Superior temporal gyrus (tissue), 1 donor: ENCODE measurements at regions not wholly inside any gene's neighbourhood (a gene's known extent, or its start where the extent isn't known, plus 50 kb on each side); places are given as distances from the start of the nearest gene placed in this dataset.
A peak's percentile ranks its signal among the peaks of the same experiment; 100 is the strongest.
"Not testable (repeated sequence)": the region's sequence is repeated elsewhere in the genome, so short reads cannot be mapped to it uniquely, and the experiment has no call there.

ENCODE experiments used
- DNase-seq: peaks from one replicate; pipeline ENCODE4 v3.0.0-alpha.2; 2016; ENCODE audit errors: extremely low spot score

DNA sequence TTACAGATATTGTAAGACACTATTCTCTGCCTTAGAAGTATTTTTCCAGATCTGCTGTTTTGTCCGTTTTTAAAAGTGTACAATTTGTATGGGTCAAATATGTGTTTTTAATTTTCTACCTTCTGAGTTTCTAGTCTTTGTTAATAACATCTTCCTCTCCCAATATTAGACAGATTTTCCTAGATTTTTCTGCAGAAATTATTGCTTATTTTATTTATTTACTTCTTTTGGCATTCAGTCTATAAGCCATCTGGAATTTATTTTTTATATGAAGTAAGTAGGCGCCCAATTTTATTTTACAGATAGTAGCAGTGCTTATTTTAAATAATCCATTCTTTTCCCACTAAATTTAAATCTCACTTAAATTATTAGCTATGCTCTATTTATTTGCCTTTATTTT is 103.1 kb upstream of the PLEKHG1 start:
- DNase-seq = no peak

DNA sequence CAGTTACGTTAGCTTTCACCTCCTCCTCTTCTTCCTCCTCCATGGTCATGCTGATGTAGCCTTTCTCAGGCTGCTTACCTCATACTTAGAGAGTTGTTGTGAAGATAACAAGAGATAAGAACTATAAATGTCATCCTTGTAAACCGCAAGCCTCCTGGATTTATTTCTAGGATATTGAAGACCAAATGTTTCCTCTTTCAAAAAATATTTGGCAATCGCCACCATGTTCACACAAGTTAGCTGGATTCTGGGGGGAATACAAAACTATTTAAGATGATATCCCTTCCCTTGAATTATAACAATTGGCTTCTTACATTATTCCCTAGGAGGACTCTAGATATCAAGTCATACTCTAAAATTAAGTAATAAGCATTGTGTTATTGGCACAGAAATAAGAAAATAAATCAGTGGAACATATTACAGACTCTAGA is 99.8 kb upstream of the PLEKHG1 start:
- DNase-seq = no peak

DNA sequence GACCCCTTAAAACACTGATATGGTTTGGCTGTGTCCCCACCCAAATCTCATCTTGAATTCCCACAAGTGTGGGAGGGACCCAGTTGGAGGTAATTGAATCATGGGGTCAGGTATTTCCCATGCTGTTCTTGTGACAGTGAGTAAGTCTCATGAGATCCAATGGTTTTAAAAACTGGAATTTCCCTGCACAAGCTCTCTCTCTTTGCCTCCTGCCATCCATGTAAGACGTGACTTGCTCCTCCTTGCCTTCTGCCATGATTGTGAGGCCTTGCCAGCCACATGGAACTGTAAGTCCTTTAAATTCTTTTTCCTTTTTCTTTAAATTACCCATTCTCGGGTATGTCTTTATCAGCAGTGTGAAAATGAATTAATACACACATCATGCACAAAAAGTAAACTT is 99.1 kb upstream of the PLEKHG1 start:
- not testable (repeated sequence) for DNase-seq

DNA sequence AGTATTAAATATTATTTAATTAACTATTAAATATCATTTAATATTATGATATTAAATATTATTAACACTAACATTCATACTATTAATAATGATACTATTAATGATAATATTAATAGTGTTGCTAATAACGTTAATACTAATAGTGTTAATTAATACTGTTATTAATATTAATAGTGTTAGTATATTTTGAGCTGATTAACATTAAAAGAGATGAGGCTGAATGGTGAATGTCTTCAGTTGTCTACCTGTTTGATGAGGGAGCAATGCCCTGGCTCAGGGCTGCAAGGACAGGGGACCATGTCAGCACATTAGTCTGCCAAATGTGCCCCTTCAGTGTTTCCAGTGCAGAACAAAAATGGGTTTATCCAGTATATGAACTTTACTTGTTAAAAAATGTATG is 96.6 kb upstream of the PLEKHG1 start:
- DNase-seq = no peak

DNA sequence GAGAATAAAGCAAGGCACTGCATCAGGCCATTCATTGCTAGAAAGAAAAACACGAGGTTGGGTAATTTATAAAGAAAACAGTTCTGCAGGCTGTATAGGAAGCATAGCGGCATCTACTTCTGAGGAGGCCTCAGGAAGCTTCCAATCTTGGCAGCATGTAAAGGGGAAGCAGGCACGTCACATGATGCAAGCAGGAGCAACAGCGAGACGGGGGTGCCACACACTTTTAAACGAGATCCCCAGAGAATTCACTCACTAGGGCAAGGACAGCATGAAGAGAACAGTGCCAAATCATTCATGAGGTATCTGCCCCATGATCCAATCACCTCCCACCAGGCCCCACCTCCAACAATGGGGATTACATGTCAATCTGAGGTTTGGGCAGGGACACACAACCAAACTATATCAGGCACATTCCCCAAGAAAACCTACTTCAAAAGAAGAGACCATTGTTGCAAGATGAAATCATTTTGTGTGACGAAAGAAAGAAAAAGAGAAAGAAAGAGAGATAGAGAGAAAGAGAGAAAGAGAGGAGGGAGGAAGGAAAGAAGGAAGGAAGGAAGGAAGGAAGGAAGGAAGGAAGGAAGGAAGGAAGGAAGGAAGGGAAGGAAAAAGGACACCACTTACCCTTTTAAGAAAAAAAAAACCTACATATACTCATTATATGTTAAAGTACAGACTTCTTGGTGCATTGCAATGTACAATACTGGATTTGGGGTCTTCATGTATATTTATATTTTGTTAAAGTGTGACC is 95.9 kb upstream of the PLEKHG1 start:
- DNase-seq = no peak

DNA sequence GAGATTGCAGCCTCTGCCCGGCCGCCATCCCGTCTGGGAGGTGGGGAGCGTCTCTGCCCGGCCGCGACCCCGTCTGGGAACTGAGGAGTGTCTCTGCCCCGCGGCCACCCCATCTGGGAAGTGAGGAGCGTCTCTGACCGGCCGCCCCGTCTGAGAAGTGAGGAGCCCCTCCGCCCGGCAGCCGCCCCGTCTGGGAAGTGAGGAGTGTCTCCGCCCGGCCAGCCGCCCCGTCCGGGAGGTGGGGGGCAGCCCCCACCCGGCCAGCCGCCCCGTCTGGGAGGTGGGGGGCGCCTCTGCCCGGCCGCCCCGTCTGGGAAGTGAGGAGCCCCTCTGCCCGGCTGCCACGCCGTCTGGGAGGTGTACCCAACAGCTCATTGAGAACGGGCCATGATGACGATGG is 92.3 kb upstream of the PLEKHG1 start:
- not testable (repeated sequence) for DNase-seq

DNA sequence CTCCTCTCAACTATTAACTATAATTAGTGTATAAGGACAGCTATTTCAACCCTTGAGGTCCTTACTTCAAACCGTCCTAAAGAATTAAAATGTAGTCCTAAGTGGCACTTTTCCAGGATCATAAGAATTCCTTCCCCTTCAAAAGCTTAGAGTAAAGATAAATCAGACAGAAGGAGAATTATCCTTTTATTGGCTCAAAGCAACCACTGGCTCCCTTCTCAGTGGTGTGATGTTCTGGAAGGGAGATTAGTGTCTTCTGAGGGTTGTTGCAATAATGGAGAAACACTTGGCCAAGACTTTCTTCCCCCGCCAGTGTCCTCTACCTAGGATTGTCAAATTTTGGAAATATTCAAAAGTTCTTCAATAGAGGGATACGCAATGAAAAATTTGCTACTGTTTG is 89.1 kb upstream of the PLEKHG1 start:
- DNase-seq = no peak

DNA sequence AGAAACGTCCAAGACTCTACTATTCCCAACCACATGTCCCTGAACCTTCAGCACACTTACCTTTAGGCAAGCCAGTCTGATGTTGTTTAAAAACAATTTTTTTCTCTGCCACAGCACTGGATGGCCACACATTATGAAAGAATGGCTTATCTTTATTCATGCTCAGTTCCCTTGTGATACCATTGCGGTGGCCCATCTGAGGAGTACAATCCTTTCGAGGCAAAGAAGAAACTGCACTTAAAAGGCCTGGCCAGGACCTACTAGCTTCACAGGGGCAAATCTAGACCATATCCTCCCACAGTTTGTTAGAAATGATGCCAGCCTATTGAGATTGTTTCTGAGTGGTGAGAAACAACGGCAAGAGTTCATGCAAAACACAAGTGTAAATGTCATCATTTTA is 88.4 kb upstream of the PLEKHG1 start:
- no peak for DNase-seq

DNA sequence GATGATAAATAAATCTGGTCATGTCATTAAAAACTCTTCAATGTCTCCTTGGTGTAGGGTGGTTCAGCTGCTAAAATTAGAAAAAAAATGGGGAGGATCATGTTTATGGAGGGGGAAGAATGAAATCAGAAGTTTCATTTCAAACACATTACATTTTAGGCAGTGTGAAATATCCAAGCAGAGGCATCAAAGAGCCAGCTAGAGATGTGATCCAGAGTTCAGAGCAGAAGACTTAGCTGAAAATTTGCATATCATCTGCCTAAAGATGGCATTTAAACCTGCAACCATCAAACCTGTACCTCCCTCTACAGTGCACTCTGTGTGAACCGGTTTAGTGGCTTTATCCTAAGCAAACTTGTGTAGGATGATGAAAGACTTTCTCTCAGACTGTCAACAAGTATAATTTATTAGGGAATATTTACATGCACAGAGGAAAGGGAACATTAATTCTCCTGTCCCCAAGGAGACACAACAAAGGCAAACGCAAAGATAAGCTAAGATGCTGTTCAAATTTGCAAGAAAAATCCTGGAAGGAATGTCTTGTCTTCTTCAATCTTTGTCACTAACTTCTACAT is 84.8 kb upstream of the PLEKHG1 start:
- no peak for DNase-seq

DNA sequence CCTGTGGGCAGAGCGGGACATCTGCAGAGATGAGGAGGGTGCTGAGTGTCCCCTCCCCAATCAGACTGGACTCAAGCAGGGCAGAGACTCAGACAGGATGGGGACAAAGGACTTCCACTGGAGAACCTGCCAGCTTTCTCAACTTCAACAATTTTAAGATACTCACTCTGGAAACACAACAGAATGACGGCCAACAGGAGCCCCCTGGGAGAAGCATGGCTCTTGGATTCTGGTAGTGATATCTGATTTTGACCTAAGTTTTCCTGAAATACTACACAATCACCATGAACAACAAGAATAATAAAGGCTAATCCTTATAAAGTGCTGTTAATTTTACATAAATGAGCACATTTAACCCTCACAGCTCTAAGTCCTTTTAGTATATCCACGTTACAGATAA is 83.5 kb upstream of the PLEKHG1 start:
- no peak for DNase-seq

DNA sequence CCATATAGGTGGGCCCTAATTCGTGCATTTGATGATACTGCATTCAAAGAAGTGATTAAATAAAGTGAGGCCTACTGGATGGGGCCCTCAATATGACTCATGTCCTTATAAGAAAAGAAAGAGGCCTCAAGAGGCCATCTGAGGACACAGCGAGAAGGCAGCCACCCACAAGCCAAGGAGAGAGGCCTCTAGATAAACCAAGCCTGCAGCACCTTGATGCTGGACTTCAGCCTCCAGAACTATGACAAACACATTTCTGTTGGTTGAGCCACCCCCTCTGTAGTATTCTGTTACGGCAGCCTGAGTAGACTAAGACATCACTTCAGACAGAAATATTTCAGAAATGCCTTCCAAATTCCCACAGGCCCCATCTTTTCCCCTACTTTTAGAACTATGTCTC is 82.5 kb upstream of the PLEKHG1 start:
- no peak for DNase-seq

DNA sequence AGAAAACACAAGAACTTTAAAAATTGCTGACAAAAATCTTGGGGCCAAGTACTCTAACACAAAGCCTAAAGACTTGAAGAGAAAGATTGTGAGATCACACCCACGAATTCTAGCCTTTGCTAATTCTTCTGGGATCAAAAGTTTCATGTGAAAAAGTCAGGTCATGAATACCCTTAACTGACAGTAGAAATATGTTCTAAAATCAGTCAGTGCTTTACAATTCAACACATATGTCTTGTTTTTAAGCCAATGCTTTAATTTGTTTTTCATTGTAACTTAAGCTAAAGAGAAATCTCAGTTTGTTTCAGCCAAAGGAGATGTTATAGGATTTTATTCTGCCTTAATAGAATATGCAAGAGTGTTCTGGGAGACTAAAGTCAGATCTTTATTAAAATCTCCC is 78.2 kb upstream of the PLEKHG1 start:
- no peak for DNase-seq

DNA sequence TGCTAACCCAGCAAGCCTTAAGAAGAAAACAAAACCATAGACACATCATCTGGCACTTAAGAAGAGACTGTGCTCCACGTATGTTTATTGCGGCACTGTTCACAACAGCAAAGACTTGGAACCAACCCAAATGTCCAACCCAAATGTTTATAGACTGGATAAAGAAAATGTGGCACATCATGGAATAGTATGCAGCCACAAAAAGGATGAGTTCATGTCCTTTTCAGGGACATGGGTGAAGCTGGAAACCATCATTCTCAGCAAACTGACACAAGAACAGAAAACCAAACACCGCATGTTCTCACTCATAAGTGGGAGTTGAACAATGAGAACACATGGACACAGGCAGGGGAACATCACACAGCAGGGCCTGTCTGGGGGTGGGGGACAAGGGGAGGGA is 76.5 kb upstream of the PLEKHG1 start:
- DNase-seq = not testable (repeated sequence)

DNA sequence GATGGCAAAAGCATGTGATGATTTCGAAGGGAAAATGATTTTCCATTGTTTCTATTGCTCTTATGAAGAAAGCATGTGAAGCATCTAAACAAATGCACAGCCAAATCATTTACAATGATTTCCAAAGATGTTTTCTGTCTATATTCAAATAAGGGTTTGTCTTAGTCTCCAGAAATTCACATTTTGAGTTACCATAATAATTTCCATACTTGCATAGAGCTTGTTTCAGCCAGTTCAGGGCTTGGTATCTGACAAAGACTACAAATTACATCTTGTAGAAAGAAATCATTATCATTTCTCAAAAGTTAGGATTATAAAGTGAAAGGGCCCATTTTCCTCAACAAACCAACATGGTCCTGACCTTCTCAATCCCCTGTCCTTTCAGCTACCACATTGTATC is 74.4 kb upstream of the PLEKHG1 start:
- no peak for DNase-seq

DNA sequence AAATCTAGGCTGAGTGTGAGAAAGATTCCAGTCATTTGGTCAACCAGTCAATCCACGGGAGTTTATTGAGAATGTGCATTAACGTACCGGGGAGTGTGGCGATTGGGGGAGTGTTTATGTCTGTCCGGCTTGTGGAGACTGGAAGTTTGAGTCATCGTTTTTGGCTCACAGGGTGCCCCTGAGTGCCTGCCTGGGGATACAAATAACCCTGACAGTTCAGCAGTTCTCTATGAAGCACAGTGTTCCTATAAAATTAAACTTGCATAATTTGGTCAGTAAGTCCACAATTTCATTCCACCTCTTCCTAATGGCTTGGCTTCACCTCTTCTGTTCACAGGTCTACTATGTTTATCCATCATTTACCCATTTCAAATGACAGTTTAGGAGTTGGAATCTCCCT is 72.6 kb upstream of the PLEKHG1 start:
- no peak for DNase-seq

DNA sequence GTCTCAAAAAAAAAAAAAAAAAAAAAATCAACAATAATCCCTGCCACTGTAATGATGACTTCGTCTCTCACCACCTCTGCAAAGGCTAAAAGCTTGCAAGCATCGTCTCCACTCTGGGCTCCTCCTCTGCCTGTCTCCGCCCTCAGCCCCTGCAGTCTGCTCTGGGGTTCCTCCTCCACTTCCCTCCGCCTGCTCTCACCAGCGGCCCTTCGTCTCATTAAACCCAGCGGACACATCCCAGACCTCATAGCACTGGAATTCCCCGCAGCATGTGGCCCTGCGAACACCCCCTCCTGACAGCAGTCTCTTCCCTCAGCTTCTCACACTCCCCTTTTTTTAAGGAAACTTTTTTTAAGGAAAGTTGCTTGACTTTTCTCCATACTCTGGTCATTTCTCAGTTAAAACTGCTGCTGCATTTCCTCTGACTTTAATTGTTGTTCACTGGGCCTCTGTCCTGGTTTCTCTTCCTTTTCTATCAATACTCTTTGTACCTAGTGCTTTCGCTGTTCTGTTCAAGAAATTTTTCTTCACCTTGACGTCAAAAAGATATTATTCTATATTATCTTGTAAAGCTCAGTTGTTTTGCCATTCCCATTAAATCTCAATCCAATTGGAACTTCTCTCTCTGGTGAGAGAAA is 70.9 kb upstream of the PLEKHG1 start:
- no peak for DNase-seq

DNA sequence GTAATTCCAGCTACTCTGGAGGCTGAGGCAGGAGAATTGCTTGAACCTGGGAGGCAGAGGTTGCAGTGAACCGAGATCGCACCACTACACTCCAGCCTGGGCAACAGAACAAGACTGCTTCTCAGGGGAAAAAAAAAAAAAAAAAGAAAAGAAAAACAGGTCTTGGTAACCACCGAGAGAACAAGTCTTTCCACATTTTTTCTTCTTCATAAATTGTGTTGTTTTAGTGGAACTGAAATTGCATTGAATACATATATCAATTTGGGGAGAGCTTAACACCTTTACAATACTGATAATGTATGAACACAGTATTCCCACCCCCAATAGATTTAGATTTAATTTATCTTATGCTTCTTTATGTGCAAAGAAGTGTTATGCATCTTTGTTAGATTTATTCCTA is 70.0 kb upstream of the PLEKHG1 start:
- no peak for DNase-seq

DNA sequence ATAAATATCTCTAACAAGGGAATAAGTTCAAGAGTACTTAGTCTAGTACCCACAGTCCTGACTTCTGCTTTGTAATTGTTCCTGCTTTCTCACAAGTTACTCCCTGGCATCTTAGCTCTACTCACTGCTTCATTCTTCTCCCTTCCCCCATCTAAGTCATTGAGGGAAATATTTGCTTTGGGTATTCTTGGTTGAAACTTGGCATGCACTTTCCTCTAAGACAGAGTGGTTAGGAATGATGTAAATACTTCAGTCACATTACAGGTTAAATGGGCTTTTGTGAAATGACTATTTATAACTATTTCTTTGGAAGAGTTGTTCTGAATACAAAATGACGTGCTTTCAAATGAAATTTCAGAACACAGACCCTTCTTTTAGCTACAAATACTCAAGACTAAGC is 67.7 kb upstream of the PLEKHG1 start:
- DNase-seq = no peak

DNA sequence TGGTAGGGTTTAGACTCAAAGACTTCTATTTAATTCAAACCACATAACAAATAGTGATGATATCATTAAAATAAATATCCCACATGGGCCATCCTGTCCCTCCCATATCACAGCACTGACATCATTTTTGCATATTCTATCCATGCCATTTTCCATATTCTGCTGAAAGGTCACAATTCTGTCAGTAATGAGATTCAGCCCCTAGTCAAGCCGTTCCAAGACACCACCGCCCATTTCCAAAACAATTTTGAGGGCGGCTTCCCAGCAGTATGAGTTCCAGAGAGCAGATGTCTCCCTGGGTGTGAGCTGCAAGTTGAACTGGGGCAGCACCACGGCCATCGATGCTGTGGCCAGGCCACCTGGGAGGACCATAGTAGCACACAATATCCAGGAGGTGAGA is 65.1 kb upstream of the PLEKHG1 start:
- DNase-seq = no peak

DNA sequence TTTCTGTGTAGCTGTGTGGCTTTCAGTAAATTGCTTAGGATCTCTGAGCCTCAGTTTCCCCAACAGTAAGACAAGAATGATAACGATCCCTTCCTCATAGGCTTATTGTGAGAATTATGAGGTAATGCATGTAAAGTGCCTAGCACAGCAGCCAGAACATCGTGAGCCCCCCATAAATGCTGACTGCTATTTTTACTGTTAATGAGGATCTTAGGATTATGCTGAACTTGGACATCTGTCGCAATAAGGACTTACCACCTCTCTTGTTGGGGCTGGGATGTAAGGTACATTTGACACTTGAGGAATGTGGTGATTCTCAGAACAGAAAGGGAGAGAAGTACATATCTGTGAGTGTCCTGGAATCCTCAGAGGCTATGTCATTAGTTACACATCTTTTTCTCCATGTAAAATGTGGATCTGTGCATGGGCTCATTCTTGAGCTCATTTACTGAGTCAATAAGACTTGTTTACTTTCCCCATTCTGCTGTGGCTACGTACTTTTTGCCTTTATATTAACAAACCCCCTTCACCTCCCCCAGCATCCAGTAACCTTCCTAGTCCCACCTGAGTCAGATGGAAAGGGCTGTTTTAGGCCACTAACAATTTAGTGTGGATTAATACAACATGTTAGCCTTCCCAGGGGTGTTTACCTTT is 64.4 kb upstream of the PLEKHG1 start:
- DNase-seq = no peak

DNA sequence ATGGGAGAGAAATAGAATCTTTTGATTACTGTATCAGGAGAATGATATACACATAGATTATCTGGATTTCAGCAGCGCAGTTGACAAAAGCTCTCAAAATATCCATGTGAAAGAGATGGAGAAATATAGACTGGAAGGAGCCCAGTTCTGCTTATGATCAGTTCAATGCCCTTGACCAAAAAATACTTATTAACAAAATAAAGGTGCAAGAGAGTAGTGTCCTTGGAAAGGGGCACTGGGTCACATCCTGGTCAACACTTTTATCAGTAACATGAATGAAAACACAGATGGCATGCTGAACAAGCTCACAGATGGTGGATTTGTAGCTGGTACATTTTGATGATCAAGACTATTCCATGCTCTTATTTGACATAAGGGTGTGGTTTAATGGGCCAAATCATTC is 63.9 kb upstream of the PLEKHG1 start:
- DNase-seq = no peak

DNA sequence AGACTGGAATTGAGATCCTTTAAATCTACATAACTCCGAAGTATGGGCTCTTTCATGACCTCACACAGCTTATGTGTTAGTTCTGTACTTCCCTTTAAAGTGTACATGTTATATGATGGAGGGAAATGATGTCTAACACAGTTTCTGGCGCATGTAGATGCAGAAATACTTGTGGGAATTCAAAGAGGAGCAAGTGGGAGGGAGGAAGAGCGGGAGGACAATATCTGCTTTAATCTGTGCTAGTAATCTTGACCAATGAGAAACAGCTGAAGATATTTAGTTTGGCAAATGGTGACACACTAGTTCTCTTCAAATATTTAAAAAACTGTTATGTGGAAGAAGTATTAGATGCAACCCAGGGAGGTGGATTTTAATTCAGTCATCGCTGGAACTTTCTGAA is 62.9 kb upstream of the PLEKHG1 start:
- DNase-seq = no peak

DNA sequence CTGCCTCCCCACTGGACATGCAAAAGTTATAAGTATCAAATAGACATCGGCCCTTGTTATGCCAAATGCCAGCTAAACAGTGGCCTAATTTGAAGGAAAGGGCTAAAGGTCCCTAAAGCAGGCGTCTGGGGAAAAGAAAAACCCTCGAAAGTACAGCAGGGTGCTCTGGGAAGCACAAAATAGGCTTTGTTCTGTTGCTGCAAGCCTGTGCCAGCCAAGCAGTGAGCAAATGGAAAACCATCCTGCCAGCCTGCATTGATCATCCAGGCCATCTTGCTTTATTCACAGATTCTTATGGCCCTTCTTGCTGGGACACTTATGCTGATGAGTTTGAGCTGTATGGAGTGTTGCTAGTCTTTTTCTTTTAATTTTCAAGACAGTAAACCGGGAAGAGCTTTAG is 62.2 kb upstream of the PLEKHG1 start:
- peak; percentile 40 for DNase-seq
